H1 (cell line): ENCODE measurements at regions not wholly inside any gene's neighbourhood (a gene's known extent, or its start where the extent isn't known, plus 50 kb on each side); places are given as distances from the start of the nearest gene placed in this dataset.

ENCODE experiments used
- CTCF ChIA-PET: fragments of 300-600 bp; sonication (Branson Sonifier 250); formaldehyde crosslinking; loops from one replicate; lab custom pipeline; 2021; ENCODE audit not compliant: partially characterized antibody; lab: Charles Lee
- POLR2A ChIA-PET: fragments of 300-600 bp; sonication (Branson Sonifier 250); formaldehyde crosslinking; loops from one replicate; lab custom pipeline; 2021; ENCODE audit warnings: inconsistent platforms; ENCODE audit not compliant: partially characterized antibody; lab: Charles Lee
- DNase-seq, 2 experiments: peaks; one replicate each; pipeline versions ENCODE4 v3.0.0 to v3.0.0-alpha.2; 2010 to 2022; ENCODE audit warnings: low spot score in 2 of 2, low read depth in 1 of 2, mixed read lengths in 1 of 2
- FAIRE-seq: peaks from 2 replicates; lab custom pipeline; 2011; peaks lifted over from hg19 to GRCh38; lab: Jason Lieb, UNC
- H2AFZ ChIP-seq: 2 replicates; pipeline ENCODE4 v1.8.1; 2012; ENCODE audit warnings: low read length, inconsistent platforms
- H2AK5ac ChIP-seq: 2 replicates; pipeline ENCODE4 v1.6.1; 2013; ENCODE audit warnings: low read depth, low read length
- H2BK120ac ChIP-seq: replicated peaks from 2 replicates; pipeline ENCODE3; 2013; ENCODE audit warnings: low read depth, low read length, inconsistent platforms
- H2BK12ac ChIP-seq: 2 replicates; pipeline ENCODE4 v1.6.1; 2013; ENCODE audit warnings: low read depth, low read length
- H2BK15ac ChIP-seq: 2 replicates; pipeline ENCODE4 v1.6.1; 2013; ENCODE audit warnings: low read length
- H2BK20ac ChIP-seq: 2 replicates; pipeline ENCODE4 v1.6.1; 2013; ENCODE audit warnings: low read length
- H2BK5ac ChIP-seq: 2 replicates; pipeline ENCODE4 v1.6.1; 2013; ENCODE audit warnings: low read depth, low read length
- H3K14ac ChIP-seq: 2 replicates; pipeline ENCODE4 v1.6.1; 2013; ENCODE audit warnings: inconsistent platforms; ENCODE audit not compliant: insufficient read length
- H3K18ac ChIP-seq: 2 replicates; pipeline ENCODE4 v1.6.1; 2013; ENCODE audit warnings: low read length; ENCODE audit errors: extremely low read depth
- H3K23ac ChIP-seq: 2 replicates; pipeline ENCODE4 v1.6.1; 2013; ENCODE audit warnings: inconsistent platforms; ENCODE audit not compliant: insufficient read length
- H3K23me2 ChIP-seq: 2 replicates; pipeline ENCODE4 v1.6.1; 2013; ENCODE audit warnings: low read depth, low read length
- H3K27ac ChIP-seq: 2 replicates; pipeline ENCODE4 v1.6.1; 2011; ENCODE audit warnings: low read depth, low read length, inconsistent platforms
- H3K27me3 ChIP-seq, 4 experiments: replicated peaks in 1 of 4; 1 replicate in 1 of 4; 2 replicates in 3 of 4; pipeline versions ENCODE4 v1.6.1 to v1.8.1; 2011 to 2013; ENCODE audit warnings: low read length in 3 of 4, mild to moderate bottlenecking in 3 of 4, inconsistent platforms in 2 of 4, mixed read lengths in 2 of 4, moderate library complexity in 1 of 4; ENCODE audit not compliant: control insufficient read depth in 3 of 4, insufficient read depth in 3 of 4; ENCODE audit errors: extremely low read depth in 1 of 4
- H3K36me3 ChIP-seq, 4 experiments: 2 replicates each; pipeline versions ENCODE4 v1.6.1 to v1.8.1; 2011 to 2013; ENCODE audit warnings: mild to moderate bottlenecking in 4 of 4, low read length in 3 of 4, moderate library complexity in 2 of 4, control low read depth in 1 of 4, inconsistent platforms in 1 of 4; ENCODE audit not compliant: insufficient read depth in 4 of 4, control insufficient read depth in 2 of 4
- H3K4ac ChIP-seq: replicated peaks from 2 replicates; pipeline ENCODE3; 2013; ENCODE audit warnings: low read length, low read depth, mixed read lengths, inconsistent platforms; ENCODE audit not compliant: insufficient read length
- H3K4me1 ChIP-seq, 4 experiments: replicated peaks in 1 of 4; 1 replicate in 1 of 4; 2 replicates in 3 of 4; pipeline versions ENCODE4 v1.6.1 to v1.8.1; 2011 to 2013; ENCODE audit warnings: low read length in 3 of 4, inconsistent platforms in 2 of 4, mixed read lengths in 1 of 4; ENCODE audit not compliant: insufficient read depth in 4 of 4, control insufficient read depth in 3 of 4
- H3K4me2 ChIP-seq, 2 experiments: 2 replicates each; pipeline versions ENCODE4 v1.6.1 to v1.8.1; 2011 to 2013; ENCODE audit warnings: low read depth in 2 of 2, low read length in 2 of 2, control low read depth in 1 of 2, inconsistent platforms in 1 of 2, mild to moderate bottlenecking in 1 of 2; ENCODE audit not compliant: insufficient read depth in 1 of 2
- H3K4me3 ChIP-seq, 4 experiments: fragments of 200-600, 300-600 bp in 1 of 4; sonication (generic), shearing (Covaris generic), sonication (Bioruptor Twin) in 1 of 4; 2 replicates each; pipeline versions ENCODE4 v1.5.1 to v1.8.1; 2011 to 2016; ENCODE audit warnings: low read length in 4 of 4, low read depth in 3 of 4, control low read depth in 2 of 4, inconsistent platforms in 2 of 4, mild to moderate bottlenecking in 2 of 4, mixed read lengths in 1 of 4, moderate library complexity in 1 of 4; ENCODE audit not compliant: insufficient read depth in 2 of 4; ENCODE audit errors: extremely low read depth in 1 of 4
- H3K56ac ChIP-seq: replicated peaks from 2 replicates; pipeline ENCODE3; 2013; ENCODE audit warnings: low read depth, mild to moderate bottlenecking, mixed read lengths, low read length, inconsistent platforms; ENCODE audit not compliant: insufficient read length
- H3K79me1 ChIP-seq: 2 replicates; pipeline ENCODE4 v1.6.1; 2013; ENCODE audit warnings: low read depth, low read length, control low read depth
- H3K79me2 ChIP-seq, 2 experiments: 2 replicates each; pipeline versions ENCODE4 v1.6.1 to v1.8.1; 2012 to 2013; ENCODE audit warnings: low read length in 2 of 2, mild to moderate bottlenecking in 2 of 2, inconsistent platforms in 1 of 2; ENCODE audit not compliant: insufficient read depth in 2 of 2, control insufficient read depth in 1 of 2
- H3K9ac ChIP-seq, 4 experiments: replicated peaks in 1 of 4; 1 replicate in 1 of 4; 2 replicates in 3 of 4; pipeline versions ENCODE4 v1.6.1 to v1.8.1; 2011 to 2013; ENCODE audit warnings: low read depth in 3 of 4, low read length in 3 of 4, control low read depth in 2 of 4, mild to moderate bottlenecking in 2 of 4, moderate library complexity in 2 of 4, inconsistent platforms in 1 of 4; ENCODE audit errors: extremely low read depth in 1 of 4
- H3K9me3 ChIP-seq, 2 experiments: 2 replicates each; pipeline versions ENCODE4 v1.6.1 to v1.8.1; 2012 to 2013; ENCODE audit warnings: mild to moderate bottlenecking in 2 of 2, moderate library complexity in 2 of 2, control low read depth in 1 of 2, inconsistent platforms in 1 of 2, low read depth in 1 of 2, low read length in 1 of 2, mixed read lengths in 1 of 2; ENCODE audit not compliant: insufficient read depth in 2 of 2
- H4K20me1 ChIP-seq, 2 experiments: replicated peaks in 1 of 2; 2 replicates each; pipeline versions ENCODE3 to v1.8.1; 2011 to 2013; ENCODE audit warnings: inconsistent platforms in 2 of 2, low read length in 2 of 2, mild to moderate bottlenecking in 1 of 2; ENCODE audit not compliant: insufficient read depth in 2 of 2, control insufficient read depth in 1 of 2
- H4K5ac ChIP-seq: 2 replicates; pipeline ENCODE4 v1.6.1; 2013; ENCODE audit warnings: low read length, low read depth, mixed read lengths, inconsistent platforms; ENCODE audit not compliant: insufficient read length
- H4K8ac ChIP-seq: 2 replicates; pipeline ENCODE4 v1.8.0; 2013; ENCODE audit warnings: mild to moderate bottlenecking, moderate library complexity, low read length, inconsistent platforms; ENCODE audit not compliant: insufficient read depth; ENCODE audit errors: extremely low read depth
- H4K91ac ChIP-seq: replicated peaks from 2 replicates; pipeline ENCODE3; 2013; ENCODE audit warnings: low read length, mixed read lengths, inconsistent platforms; ENCODE audit not compliant: insufficient read length
- NRF1 ChIP-seq: IDR thresholded peaks from 2 replicates; pipeline ENCODE4 v1.6.1; 2011; ENCODE audit warnings: mild to moderate bottlenecking, low read depth, low read length, improper control_type of control experiment
- POLR2A ChIP-seq, 2 experiments: IDR thresholded peaks; 1 replicate in 1 of 2; 2 replicates in 1 of 2; pipeline ENCODE4 v1.6.1; 2011; ENCODE audit warnings: low read depth in 2 of 2, low read length in 2 of 2, mild to moderate bottlenecking in 2 of 2; ENCODE audit errors: control extremely low read depth in 1 of 2
- TAF1 ChIP-seq: IDR thresholded peaks from 2 replicates; pipeline ENCODE4 v1.6.1; 2011; ENCODE audit warnings: mild to moderate bottlenecking, low read depth, low read length
- TCF12 ChIP-seq: IDR thresholded peaks from 2 replicates; pipeline ENCODE4 v1.6.1; 2011; ENCODE audit warnings: low read depth, mild to moderate bottlenecking, low read length
- WGBS, 2 experiments: shearing (Covaris generic) in 1 of 2; methylation state at CpG; one replicate each; pipeline versions ENCODE4 v1.1.6 to v1.1.7; 2013 to 2015; ENCODE audit warnings: low lambda C conversion rate in 2 of 2, mixed read lengths in 2 of 2, inconsistent platforms in 1 of 2, low coverage in 1 of 2, missing lambda C conversion rate in 1 of 2; ENCODE audit not compliant: insufficient replicate concordance in 2 of 2, insufficient coverage in 1 of 2, insufficient read length in 1 of 2; ENCODE audit errors: extremely low coverage in 1 of 2, missing lambda C conversion rate in 1 of 2; 5-methylcytosine and 5-hydroxymethylcytosine counted together
- TF ChIP-seq, protein P1 (sequence below), 3 experiments: IDR thresholded peaks; 1 replicate in 2 of 3; 2 replicates in 1 of 3; pipeline versions ENCODE4 v1.5.1 to v1.6.1; 2011; ENCODE audit warnings: low read length in 3 of 3, mild to moderate bottlenecking in 3 of 3, inconsistent platforms in 2 of 3, low read depth in 1 of 3, moderate library complexity in 1 of 3; ENCODE audit not compliant: insufficient read depth in 1 of 3; ENCODE audit errors: control extremely low read depth in 1 of 3

DNA sequence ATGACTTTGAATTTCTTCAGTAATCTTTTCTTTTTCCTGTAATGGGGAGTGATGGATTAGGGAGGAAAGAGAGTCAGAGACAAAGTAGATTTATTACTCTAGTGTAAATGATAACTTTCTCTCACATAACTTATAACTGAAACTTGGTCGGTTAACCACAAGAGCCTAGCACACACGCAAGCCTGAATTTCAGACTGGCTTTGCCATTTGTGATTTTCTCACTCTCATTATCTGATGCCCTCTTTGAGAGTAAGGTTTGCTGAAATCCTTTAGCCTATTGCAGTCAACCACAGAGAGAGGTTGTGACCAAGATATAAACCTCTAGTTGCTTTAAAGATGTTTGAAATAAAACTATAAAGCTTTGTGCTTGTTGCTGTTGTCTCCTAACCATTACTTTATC is 117.9 kb upstream of the NETO1 start:
- Histone ChIP-seq H4K20me1 (no peaks in the 10 kb centered on the region), H4K5ac (no peak overlapping the region), H3K27me3 (no peaks in the 10 kb centered on the region), H4K91ac (no peak overlapping the region), H3K23me2 (no peaks in the 10 kb centered on the region), H3K79me2 (no peaks in the 10 kb centered on the region), H3K79me1 (no peaks in the 10 kb centered on the region), H2BK5ac (no peak overlapping the region), H2BK15ac (no peak overlapping the region), H3K4ac (no peak overlapping the region), H3K23ac (no peak overlapping the region), H3K18ac (no peak overlapping the region), H3K9ac (no peak overlapping the region), H3K4me2 (no peak overlapping the region), H2BK12ac (no peak overlapping the region), H2AFZ (no peak overlapping the region), H4K8ac (no peak overlapping the region), H2BK120ac (no peak overlapping the region), H3K56ac (no peak overlapping the region), H3K36me3 (no peaks in the 10 kb centered on the region), H3K14ac (no peak overlapping the region), H3K4me3 (no peak overlapping the region), H2AK5ac (no peak overlapping the region), H3K4me1 (no peaks in the 10 kb centered on the region), H3K27ac (no peak overlapping the region), H2BK20ac (no peak overlapping the region), H3K9me3 (0 out of 4 replicates have a peak, but pooled peaks cover 0 to 5% of the 10 kb centered on the region in 2 experiments)
- TF ChIP-seq TAF1, result no peak
- no peak for TF ChIP-seq TCF12
- TF ChIP-seq POLR2A (IDR thresholded peaks at IDR 0.05; ENCODE audit: control extremely low read depth in 1 of 2, low read depth in 2 of 2, low read length in 2 of 2), result no peak
- no peak for TF ChIP-seq NRF1
- TF ChIP-seq, protein P1, sequence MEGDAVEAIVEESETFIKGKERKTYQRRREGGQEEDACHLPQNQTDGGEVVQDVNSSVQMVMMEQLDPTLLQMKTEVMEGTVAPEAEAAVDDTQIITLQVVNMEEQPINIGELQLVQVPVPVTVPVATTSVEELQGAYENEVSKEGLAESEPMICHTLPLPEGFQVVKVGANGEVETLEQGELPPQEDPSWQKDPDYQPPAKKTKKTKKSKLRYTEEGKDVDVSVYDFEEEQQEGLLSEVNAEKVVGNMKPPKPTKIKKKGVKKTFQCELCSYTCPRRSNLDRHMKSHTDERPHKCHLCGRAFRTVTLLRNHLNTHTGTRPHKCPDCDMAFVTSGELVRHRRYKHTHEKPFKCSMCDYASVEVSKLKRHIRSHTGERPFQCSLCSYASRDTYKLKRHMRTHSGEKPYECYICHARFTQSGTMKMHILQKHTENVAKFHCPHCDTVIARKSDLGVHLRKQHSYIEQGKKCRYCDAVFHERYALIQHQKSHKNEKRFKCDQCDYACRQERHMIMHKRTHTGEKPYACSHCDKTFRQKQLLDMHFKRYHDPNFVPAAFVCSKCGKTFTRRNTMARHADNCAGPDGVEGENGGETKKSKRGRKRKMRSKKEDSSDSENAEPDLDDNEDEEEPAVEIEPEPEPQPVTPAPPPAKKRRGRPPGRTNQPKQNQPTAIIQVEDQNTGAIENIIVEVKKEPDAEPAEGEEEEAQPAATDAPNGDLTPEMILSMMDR (IDR thresholded peaks at IDR 0.05; ENCODE audit: control extremely low read depth in 1 of 3, insufficient read depth in 1 of 3, low read depth in 1 of 3, low read length in 3 of 3), result no peak
- ChIA-PET POLR2A (no interaction called here), CTCF (no interaction called here)
- no peak for FAIRE-seq
- no peak for DNase-seq
- 49% methylated on average over 2 of the region's 2 CpGs; no CpG with 5 or more reads in 1 of the 2 experiments for WGBS, 2 experiments
